Peyer's patch (tissue), 4 donors: ENCODE measurements at regions not wholly inside any gene's neighbourhood (a gene's known extent, or its start where the extent isn't known, plus 50 kb on each side); places are given as distances from the start of the nearest gene placed in this dataset.

Experiments
- DNase-seq, 3 donors: peaks; one replicate each; pipeline ENCODE4 v3.0.0-alpha.2; 2017 to 2019
- H3K27ac ChIP-seq, 4 donors: fragments of 200-600 bp; sonication (generic); one replicate each; pipeline ENCODE4 v1.5.1; 2016 to 2019
- H3K27me3 ChIP-seq, 2 donors: fragments of 200-600 bp; sonication (generic); one replicate each; pipeline ENCODE4 v1.5.1; 2019
- H3K36me3 ChIP-seq, 3 donors: fragments of 200-600 bp; sonication (generic); one replicate each; pipeline ENCODE4 v1.5.1; 2016 to 2019
- H3K4me1 ChIP-seq, 4 donors: fragments of 200-600 bp; sonication (generic); one replicate each; pipeline ENCODE4 v1.5.1; 2016 to 2019
- H3K4me3 ChIP-seq, 4 donors: fragments of 200-600 bp; sonication (generic); 1 replicate in 3 of 4; 2 replicates in 1 of 4; pipeline ENCODE4 v1.5.1; 2016 to 2019; ENCODE audit warnings: mild to moderate bottlenecking in 1 of 4
- H3K9me3 ChIP-seq, 4 donors: fragments of 200-600 bp; sonication (generic); one replicate each; pipeline ENCODE4 v1.5.1; 2016 to 2019; ENCODE audit warnings: mild to moderate bottlenecking in 1 of 4
- POLR2A ChIP-seq, 2 donors: fragments of 450-650 bp; IDR thresholded peaks; one replicate each; pipeline ENCODE4 v1.5.1; 2017; ENCODE audit warnings: antibody characterized with exemption in 2 of 2, mild to moderate bottlenecking in 2 of 2, moderate library complexity in 2 of 2
- TF ChIP-seq, protein P1 (sequence below), 6 experiments: fragments of 450-650 bp in 4 of 6; fragments of 200-600 bp in 2 of 6; sonication (generic) in 1 of 6; IDR thresholded peaks; one replicate each; pipeline ENCODE4 v1.5.1; 2017 to 2019; ENCODE audit warnings: antibody characterized with exemption in 6 of 6, mild to moderate bottlenecking in 3 of 6, moderate library complexity in 1 of 6

DNA sequence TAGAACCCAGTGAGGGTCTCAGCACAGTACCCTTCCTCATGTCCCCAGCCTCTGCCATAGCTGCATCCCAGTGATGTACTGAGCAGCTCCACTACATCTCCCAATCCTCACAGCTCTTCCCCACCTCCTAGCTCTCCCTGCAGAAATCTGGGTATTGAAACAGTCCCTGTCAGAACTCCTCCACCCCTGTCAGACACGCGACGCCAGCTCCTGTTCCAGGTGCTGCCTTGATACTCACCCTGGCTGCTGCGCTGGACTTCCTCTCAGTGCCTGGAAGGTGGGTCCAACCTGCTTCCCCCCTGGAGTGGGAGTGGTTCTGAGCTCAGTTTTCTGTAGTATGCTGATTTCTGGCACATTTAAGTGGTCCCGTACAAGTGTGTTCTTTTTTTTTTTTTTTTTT is 160.9 kb upstream of the SLCO3A1 start:
- no peaks in the 10 kb centered on the region for H3K36me3 ChIP-seq
- H3K9me3 ChIP-seq: no peaks in the 10 kb centered on the region
- no peaks in the 10 kb centered on the region for H3K27me3 ChIP-seq
- DNase-seq: no peak
- H3K27ac ChIP-seq: no peak overlapping the region
- no peak for TF ChIP-seq POLR2A (IDR thresholded peaks at IDR 0.05)
- TF ChIP-seq, protein P1, sequence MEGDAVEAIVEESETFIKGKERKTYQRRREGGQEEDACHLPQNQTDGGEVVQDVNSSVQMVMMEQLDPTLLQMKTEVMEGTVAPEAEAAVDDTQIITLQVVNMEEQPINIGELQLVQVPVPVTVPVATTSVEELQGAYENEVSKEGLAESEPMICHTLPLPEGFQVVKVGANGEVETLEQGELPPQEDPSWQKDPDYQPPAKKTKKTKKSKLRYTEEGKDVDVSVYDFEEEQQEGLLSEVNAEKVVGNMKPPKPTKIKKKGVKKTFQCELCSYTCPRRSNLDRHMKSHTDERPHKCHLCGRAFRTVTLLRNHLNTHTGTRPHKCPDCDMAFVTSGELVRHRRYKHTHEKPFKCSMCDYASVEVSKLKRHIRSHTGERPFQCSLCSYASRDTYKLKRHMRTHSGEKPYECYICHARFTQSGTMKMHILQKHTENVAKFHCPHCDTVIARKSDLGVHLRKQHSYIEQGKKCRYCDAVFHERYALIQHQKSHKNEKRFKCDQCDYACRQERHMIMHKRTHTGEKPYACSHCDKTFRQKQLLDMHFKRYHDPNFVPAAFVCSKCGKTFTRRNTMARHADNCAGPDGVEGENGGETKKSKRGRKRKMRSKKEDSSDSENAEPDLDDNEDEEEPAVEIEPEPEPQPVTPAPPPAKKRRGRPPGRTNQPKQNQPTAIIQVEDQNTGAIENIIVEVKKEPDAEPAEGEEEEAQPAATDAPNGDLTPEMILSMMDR (IDR thresholded peaks at IDR 0.05): no peak
- no peaks in the 10 kb centered on the region for H3K4me1 ChIP-seq
- H3K4me3 ChIP-seq: no peak overlapping the region

DNA sequence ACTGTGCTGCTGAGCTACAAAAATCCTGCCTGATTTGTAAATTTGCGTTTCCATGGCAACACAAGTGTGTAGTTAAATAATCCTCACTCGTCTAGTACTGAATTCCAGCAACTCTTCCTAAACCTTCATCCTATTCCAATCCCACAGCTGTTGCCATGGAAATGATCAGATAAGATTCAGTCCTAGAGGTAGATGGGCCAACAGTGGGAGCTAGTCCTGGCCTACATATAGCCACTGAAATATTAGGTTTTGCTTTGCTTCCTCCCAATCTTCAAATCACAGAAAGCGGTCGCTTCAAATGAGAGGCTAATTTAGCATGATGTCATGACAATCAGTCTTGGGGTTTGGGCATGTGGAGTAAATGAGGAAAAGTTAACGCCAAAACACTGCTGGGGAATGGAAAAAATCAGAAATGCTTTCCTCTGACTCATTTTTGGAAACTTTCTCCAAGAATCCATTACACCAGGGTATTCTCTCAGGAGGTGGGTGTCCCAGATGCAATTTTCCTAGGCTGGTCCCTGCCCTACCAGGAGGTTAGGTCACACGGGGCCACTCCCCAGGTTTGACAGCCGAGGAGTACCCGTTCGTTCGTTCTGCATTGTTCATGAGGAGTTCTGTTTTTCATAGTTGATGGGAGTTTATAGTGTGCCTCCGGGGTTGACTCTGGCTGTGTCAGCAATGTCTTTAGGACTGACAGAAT is 159.2 kb upstream of the SLCO3A1 start:
- no peaks in the 10 kb centered on the region for H3K36me3 ChIP-seq
- no peaks in the 10 kb centered on the region for H3K4me1 ChIP-seq
- H3K27ac ChIP-seq: peak overlapping the region; percentile 13 to 92 (median 74)
- no peaks in the 10 kb centered on the region for H3K27me3 ChIP-seq
- no peak for TF ChIP-seq POLR2A (IDR thresholded peaks at IDR 0.05)
- TF ChIP-seq, protein P1 (IDR thresholded peaks at IDR 0.05): no peak
- DNase-seq: peak in 1 of 3 donors; percentile 49
- H3K4me3 ChIP-seq: peak overlapping the region in 2 of 4 donors; percentile 33 to 40
- H3K9me3 ChIP-seq: no peaks in the 10 kb centered on the region

DNA sequence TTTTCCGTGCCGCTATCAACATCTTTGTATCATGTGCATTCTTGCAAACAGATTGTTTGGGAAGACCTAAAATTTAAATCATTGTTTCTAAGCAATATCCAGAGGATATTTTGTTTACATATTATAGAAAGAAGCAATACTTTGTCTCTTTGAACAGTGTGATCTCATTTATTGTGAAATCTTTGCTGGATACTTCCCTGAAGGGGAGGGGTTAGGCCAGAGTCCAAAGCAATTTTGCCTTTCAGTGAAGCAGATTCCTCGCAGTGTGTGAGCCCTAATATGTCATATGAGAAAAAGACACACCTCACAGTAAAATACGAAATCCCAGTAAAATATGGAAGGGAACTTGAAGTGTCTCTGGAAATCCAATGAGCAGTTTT is 158.7 kb upstream of the SLCO3A1 start:
- no peaks in the 10 kb centered on the region for H3K4me1 ChIP-seq
- peak in 1 of 3 donors; percentile 82 for DNase-seq
- H3K27ac ChIP-seq: peak overlapping the region; percentile 13 to 92 (median 74)
- no peaks in the 10 kb centered on the region for H3K36me3 ChIP-seq
- H3K9me3 ChIP-seq: no peaks in the 10 kb centered on the region
- H3K4me3 ChIP-seq: peak overlapping the region in 2 of 4 donors; percentile 33 to 40
- TF ChIP-seq, protein P1 (IDR thresholded peaks at IDR 0.05): no peak
- TF ChIP-seq POLR2A (IDR thresholded peaks at IDR 0.05): no peak
- H3K27me3 ChIP-seq: no peaks in the 10 kb centered on the region

DNA sequence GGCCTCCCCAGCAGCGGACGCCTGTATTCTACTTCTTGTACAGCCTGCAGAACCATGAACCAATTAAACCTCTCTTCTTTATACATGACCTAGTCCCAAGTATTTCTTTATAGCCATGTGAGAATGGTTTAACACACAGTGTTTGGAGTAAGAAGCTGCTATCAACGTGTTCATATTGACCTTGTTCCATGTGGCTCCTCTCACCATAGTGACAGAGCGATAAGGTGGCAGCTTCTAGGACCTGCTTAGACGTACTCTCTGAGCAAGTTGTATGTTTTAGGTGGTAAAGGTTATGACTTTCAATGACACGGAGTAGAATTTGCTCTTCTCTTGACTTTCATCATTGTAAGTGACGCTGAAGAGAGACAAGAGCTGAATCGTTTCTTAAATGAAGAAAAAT is 157.7 kb upstream of the SLCO3A1 start:
- TF ChIP-seq, protein P1 (IDR thresholded peaks at IDR 0.05): no peak
- H3K36me3 ChIP-seq: no peaks in the 10 kb centered on the region
- H3K4me3 ChIP-seq: no peak overlapping the region
- H3K27me3 ChIP-seq: no peaks in the 10 kb centered on the region
- H3K9me3 ChIP-seq: no peaks in the 10 kb centered on the region
- no peak overlapping the region for H3K27ac ChIP-seq
- DNase-seq: no peak
- no peaks in the 10 kb centered on the region for H3K4me1 ChIP-seq

DNA sequence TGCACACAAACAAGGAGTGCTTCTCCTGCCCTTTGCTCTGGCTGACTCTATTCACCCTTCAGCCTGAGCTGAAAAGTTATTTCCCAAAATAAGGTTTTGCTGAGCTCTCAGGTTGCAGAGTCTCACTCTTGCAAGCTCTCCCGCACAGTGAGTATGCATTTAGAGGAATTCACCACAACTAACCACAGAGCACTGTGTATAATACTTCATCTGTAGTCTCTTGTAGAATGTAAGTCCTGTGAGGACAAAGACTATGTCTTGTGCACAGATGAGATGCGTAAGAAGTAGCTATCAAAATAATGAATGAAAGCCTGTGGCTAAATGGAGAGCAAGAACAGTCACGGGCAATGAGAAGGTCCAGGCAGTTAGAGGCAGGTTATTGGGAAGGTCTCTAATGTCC is 156.5 kb upstream of the SLCO3A1 start:
- no peak for DNase-seq
- H3K4me1 ChIP-seq: no peaks in the 10 kb centered on the region
- no peaks in the 10 kb centered on the region for H3K9me3 ChIP-seq
- H3K27ac ChIP-seq: no peak overlapping the region
- no peaks in the 10 kb centered on the region for H3K27me3 ChIP-seq
- no peak for TF ChIP-seq POLR2A (IDR thresholded peaks at IDR 0.05)
- TF ChIP-seq, protein P1 (IDR thresholded peaks at IDR 0.05): no peak
- H3K36me3 ChIP-seq: no peaks in the 10 kb centered on the region
- H3K4me3 ChIP-seq: no peak overlapping the region

DNA sequence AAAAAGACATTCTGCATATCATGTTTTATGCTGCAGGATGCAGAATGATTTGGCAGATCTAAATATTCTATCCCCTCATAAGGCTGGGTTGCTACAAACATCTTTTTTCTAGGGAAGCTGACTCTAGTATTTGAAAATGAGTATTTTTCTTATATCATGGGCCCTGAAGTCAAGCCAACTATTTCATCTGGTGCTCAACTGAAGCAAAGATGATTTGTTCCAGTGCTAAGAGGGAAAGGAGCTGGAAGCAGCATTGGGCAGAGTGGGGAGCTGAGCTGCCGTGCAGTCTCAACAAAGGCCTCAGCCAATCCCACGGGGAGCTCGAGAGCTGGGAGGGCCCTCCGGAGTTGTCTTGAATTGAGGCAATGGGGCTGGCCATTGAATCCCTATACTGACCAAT is 155.3 kb upstream of the SLCO3A1 start:
- TF ChIP-seq, protein P1 (IDR thresholded peaks at IDR 0.05): no peak
- TF ChIP-seq POLR2A (IDR thresholded peaks at IDR 0.05): no peak
- H3K36me3 ChIP-seq: no peaks in the 10 kb centered on the region
- H3K9me3 ChIP-seq: no peaks in the 10 kb centered on the region
- H3K4me3 ChIP-seq: no peak overlapping the region
- DNase-seq: no peak
- no peaks in the 10 kb centered on the region for H3K4me1 ChIP-seq
- no peak overlapping the region for H3K27ac ChIP-seq
- no peaks in the 10 kb centered on the region for H3K27me3 ChIP-seq
